Effector memory CD8-positive, alpha-beta T cell (primary cell): ENCODE measurements at regions not wholly inside any gene's neighbourhood (a gene's known extent, or its start where the extent isn't known, plus 50 kb on each side); places are given as distances from the start of the nearest gene placed in this dataset.

Experiments used
- ATAC-seq: fragments of 150-1000 bp; cut with Tn5 transposase; replicated peaks from 2 replicates; pipeline ENCODE4 v1.10.0; 2021; ENCODE audit warnings: mild to moderate bottlenecking, moderate library complexity
- DNase-seq, 3 experiments: peaks; one replicate each; pipeline ENCODE4 v3.0.0; 2021
- H3K27ac Mint-ChIP-seq, 2 donors: one replicate each; pipeline ENCODE4 v1.8.0; 2022; ENCODE audit warnings: mild to moderate bottlenecking in 2 of 2, mixed read lengths in 2 of 2, moderate library complexity in 2 of 2
- H3K27me3 Mint-ChIP-seq, 2 donors: one replicate each; pipeline ENCODE4 v1.8.0; 2022; ENCODE audit warnings: mixed read lengths in 2 of 2
- H3K36me3 Mint-ChIP-seq: one replicate; pipeline ENCODE4 v1.8.0; 2022; ENCODE audit warnings: mild to moderate bottlenecking, moderate library complexity, mixed read lengths; ENCODE audit not compliant: insufficient read depth
- H3K4me1 Mint-ChIP-seq, 2 donors: one replicate each; pipeline ENCODE4 v1.8.0; 2022; ENCODE audit warnings: low read depth in 2 of 2, mixed read lengths in 2 of 2
- H3K4me3 Mint-ChIP-seq, 2 donors: one replicate each; pipeline ENCODE4 v1.8.0; 2022; ENCODE audit warnings: mild to moderate bottlenecking in 2 of 2, mixed read lengths in 2 of 2, moderate library complexity in 2 of 2
- H3K9me3 Mint-ChIP-seq, 2 donors: one replicate each; pipeline ENCODE4 v1.8.0; 2022; ENCODE audit warnings: mixed read lengths in 2 of 2

DNA sequence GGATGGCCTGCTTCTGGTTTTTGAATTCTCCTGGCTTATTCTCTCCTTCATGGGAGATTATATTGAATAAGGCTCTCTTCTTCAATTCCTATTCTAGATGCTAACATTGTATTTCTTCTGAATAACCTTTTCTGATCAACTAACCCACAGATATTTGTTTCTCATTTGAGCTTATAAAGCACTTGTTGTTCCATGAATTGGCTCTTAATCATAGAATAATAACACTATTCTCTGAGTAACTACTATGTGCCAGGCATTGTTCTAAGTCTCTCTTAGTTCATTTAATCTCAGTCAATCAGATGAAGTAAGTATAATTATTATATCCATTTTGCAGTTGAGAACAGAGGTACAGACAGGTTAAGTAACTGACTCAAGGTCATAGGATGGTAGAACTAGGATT is 136.3 kb upstream of the MLIP start:
- no peak for ATAC-seq
- no peaks in the 10 kb centered on the region for H3K36me3 Mint-ChIP-seq
- H3K9me3 Mint-ChIP-seq, result no peaks in the 10 kb centered on the region
- no peak overlapping the region for H3K27ac Mint-ChIP-seq
- H3K4me1 Mint-ChIP-seq, result no peaks in the 10 kb centered on the region
- no peak for DNase-seq
- H3K27me3 Mint-ChIP-seq, result peaks cover 19 to 26% of the 10 kb centered on the region in 2 donors
- H3K4me3 Mint-ChIP-seq, result no peak overlapping the region

DNA sequence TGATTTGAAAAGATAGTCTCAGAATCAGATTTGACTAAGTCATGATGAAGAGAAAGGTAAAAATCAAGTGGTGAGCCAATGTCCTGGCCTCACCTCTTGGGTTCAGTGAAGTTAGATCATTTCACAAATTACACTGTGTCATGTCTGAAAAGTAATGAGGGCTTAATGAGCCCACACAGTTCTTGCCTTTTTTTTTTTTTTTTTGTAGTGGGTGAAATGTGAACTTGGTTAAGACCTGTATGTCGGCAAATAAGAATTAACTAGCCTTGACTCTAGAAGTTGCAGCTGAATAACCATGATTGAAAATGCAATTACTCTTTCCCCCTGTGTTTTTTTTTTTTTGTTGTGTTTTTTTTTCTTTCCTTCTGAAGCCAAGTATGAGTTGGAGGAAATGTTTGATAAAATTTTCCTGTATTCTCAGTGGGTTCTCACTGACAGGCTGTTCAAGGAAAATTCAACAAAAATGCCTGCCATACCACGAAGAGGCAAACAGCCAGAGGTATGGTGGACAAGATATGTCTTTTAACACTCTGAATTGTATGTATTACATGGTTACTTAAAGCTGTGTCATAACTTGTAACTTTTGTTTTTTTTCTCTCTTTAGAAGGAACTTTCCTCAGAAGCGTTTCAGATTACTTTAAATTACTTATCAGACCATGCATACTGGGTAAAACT is 135.2 kb upstream of the MLIP start:
- no peak overlapping the region for H3K4me3 Mint-ChIP-seq
- H3K9me3 Mint-ChIP-seq, result no peaks in the 10 kb centered on the region
- H3K27ac Mint-ChIP-seq, result no peak overlapping the region
- no peaks in the 10 kb centered on the region for H3K36me3 Mint-ChIP-seq
- H3K27me3 Mint-ChIP-seq, result peaks cover 19% of the 10 kb centered on the region in 2 donors
- ATAC-seq (no peak), DNase-seq (no peak)
- H3K4me1 Mint-ChIP-seq, result no peaks in the 10 kb centered on the region

DNA sequence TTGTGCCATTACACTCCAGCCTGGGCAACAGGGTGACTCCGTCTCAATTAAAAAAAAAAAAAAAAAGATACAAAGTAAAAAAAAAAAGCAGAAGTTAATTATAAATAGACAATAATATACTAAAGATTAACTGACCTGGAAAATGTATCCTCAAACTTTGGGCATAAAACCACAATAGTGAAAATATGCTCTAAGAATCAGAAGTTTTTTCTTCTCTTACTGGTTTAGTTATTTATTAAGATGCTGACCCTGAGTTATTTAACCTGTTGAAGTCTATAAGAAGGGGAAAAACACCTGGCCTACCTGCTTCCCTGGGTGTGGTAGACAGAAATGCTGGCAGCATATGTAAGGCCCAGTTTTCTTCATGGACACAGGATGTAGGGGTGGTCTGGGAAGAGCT is 133.7 kb upstream of the MLIP start:
- H3K27ac Mint-ChIP-seq, result no peak overlapping the region
- DNase-seq, result no peak
- no peaks in the 10 kb centered on the region for H3K4me1 Mint-ChIP-seq
- H3K9me3 Mint-ChIP-seq, result no peaks in the 10 kb centered on the region
- no peak for ATAC-seq
- H3K27me3 Mint-ChIP-seq, result peaks cover 11 to 16% of the 10 kb centered on the region in 2 donors
- no peak overlapping the region for H3K4me3 Mint-ChIP-seq
- H3K36me3 Mint-ChIP-seq, result no peaks in the 10 kb centered on the region

DNA sequence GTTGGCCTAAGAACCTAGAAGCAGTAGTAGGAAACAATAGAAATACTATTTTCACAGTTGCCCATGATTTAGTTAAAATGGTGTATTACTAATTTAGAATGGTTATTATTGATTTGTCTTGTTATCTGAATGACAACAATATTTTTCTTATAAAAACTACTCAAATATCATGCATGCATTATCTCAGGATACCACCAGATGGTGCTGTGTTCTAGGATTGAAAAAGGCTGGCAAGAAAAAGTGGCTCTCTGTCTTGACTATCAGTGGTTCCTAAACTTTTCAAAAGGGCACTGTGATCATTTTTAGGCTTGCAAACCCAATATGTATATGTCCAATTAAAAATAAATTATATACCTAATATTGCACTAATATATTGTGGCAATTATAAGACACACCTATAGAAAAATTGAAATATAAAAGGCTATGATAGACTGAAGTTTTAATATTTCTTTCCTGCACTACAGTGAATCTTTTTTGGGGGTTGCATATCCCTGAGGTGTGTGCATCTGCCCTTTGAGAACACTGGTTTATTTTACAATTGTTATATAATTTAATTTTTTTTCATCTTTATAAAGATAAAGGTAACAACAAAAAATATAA is 131.7 kb upstream of the MLIP start:
- H3K4me1 Mint-ChIP-seq, result no peaks in the 10 kb centered on the region
- no peaks in the 10 kb centered on the region for H3K36me3 Mint-ChIP-seq
- no peak for ATAC-seq
- H3K27me3 Mint-ChIP-seq, result peaks cover 8 to 16% of the 10 kb centered on the region in 2 donors
- no peaks in the 10 kb centered on the region for H3K9me3 Mint-ChIP-seq
- H3K4me3 Mint-ChIP-seq, result no peak overlapping the region
- no peak overlapping the region for H3K27ac Mint-ChIP-seq
- no peak for DNase-seq

- no peaks in the 10 kb centered on the region for H3K9me3 Mint-ChIP-seq
- no peak for ATAC-seq
- H3K27ac Mint-ChIP-seq, result no peak overlapping the region
- peaks cover 12 to 16% of the 10 kb centered on the region in 2 donors for H3K27me3 Mint-ChIP-seq
- H3K4me3 Mint-ChIP-seq, result no peak overlapping the region
- no peak for DNase-seq
- no peaks in the 10 kb centered on the region for H3K36me3 Mint-ChIP-seq
- no peaks in the 10 kb centered on the region for H3K4me1 Mint-ChIP-seq
Measured at GRCh38 chr6:53982366-53983050, 128.7 kb upstream of the MLIP start.

- H3K9me3 Mint-ChIP-seq, result no peaks in the 10 kb centered on the region
- H3K4me3 Mint-ChIP-seq, result no peak overlapping the region
- DNase-seq (no peak), ATAC-seq (no peak)
- no peaks in the 10 kb centered on the region for H3K4me1 Mint-ChIP-seq
- no peak overlapping the region for H3K27ac Mint-ChIP-seq
- H3K36me3 Mint-ChIP-seq, result no peaks in the 10 kb centered on the region
- H3K27me3 Mint-ChIP-seq, result peaks cover 14 to 16% of the 10 kb centered on the region in 2 donors
Measured at GRCh38 chr6:53983301-53983700, 127.9 kb upstream of the MLIP start.

DNA sequence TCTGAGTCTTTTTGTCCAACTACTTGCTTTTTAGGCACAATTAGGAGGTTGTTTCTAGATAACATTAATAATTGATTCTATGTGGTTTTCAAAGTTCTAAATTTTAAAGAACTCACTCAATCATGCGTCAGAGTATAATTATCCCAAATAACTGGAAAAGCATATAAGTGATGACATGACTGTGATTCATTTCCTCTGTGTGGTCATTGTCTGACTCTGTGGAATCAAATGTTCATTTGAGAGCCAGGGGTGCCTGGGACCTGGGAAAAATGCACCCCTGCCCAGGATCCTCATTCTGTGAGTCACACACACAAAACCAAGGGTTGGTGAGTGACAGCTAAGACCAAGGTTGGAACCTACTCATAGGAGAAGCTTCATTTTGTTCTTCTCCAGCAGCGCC is 127.1 kb upstream of the MLIP start:
- Mint-ChIP-seq H3K4me3 (no peak overlapping the region), H3K9me3 (no peaks in the 10 kb centered on the region), H3K27ac (no peak overlapping the region), H3K4me1 (no peaks in the 10 kb centered on the region), H3K27me3 (peaks cover 17 to 19% of the 10 kb centered on the region in 2 donors), H3K36me3 (no peaks in the 10 kb centered on the region)
- ATAC-seq, result no peak
- no peak for DNase-seq

DNA sequence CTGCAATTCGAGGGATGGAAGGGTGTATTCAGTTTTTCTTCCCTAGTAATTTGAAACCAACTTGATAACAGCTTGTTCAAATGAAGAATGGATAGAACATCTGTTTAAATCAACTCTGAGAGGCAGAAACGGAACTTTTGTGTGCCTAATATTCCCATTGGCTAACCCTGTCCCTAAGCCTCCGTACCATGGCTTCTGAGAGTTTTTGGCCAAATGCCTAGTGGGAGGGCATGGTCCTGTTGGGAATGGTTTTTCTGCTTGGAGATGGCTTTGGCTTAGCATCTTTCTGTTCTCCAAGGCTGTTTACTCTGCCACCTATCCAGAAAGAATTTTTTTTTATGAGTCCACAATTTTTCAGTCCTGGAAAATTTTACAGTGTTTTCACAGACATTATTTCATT is 126.7 kb upstream of the MLIP start:
- H3K4me3 Mint-ChIP-seq, result no peak overlapping the region
- DNase-seq (no peak), ATAC-seq (no peak)
- no peaks in the 10 kb centered on the region for H3K4me1 Mint-ChIP-seq
- no peak overlapping the region for H3K27ac Mint-ChIP-seq
- H3K27me3 Mint-ChIP-seq, result peaks cover 17 to 19% of the 10 kb centered on the region in 2 donors
- no peaks in the 10 kb centered on the region for H3K9me3 Mint-ChIP-seq
- H3K36me3 Mint-ChIP-seq, result no peaks in the 10 kb centered on the region

DNA sequence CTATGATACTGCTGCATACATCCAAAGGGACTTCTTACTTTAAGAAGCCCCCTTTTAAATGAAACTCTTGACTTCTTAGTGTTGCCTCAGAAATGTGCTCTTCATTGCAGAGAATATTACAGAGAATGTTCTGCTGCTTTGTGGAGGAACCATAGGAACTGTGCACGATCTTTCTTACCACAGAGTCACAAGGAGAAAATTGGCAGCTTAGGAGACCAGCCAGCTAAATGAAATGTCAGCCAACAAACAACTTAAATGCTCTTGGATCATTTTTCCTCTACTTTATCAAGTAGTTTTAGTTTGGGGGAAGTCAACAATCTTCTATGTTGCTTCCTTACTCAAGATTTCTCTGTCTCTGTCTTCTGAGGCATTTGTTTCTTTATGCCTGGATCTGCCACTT is 125.9 kb upstream of the MLIP start:
- ATAC-seq (no peak), DNase-seq (no peak)
- Mint-ChIP-seq H3K4me1 (no peaks in the 10 kb centered on the region), H3K4me3 (no peak overlapping the region), H3K27ac (no peak overlapping the region), H3K9me3 (no peaks in the 10 kb centered on the region), H3K36me3 (no peaks in the 10 kb centered on the region), H3K27me3 (peaks cover 17 to 19% of the 10 kb centered on the region in 2 donors)

DNA sequence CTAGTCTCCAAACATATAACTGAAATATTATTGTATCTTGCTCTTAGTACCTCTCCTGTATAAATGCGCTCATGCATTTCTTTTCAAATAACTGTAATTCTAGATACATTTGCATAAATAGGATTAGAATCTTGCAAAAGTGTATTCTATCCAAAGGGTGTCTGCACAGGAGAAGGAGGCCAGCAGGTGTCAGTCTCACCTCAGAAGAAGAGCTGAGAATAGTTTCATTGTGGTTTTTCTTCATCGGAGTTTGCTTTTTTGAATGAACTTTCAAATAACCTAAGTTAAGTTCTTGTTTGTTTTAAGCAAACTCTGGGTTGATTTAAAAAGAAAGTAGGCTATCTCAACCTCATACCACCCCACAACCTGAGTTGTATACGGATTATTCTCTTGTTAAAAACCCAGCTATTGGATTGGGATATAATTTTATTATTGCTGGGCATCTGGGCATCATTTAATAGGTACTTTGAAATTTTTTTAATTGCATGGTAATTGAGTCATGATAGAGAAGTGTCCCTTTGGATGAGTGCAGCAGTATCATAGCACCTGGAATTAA is 125.0 kb upstream of the MLIP start:
- H3K4me3 Mint-ChIP-seq, result no peak overlapping the region
- H3K27me3 Mint-ChIP-seq, result peaks cover 12 to 19% of the 10 kb centered on the region in 2 donors
- no peaks in the 10 kb centered on the region for H3K9me3 Mint-ChIP-seq
- ATAC-seq (no peak), DNase-seq (no peak)
- no peaks in the 10 kb centered on the region for H3K4me1 Mint-ChIP-seq
- no peaks in the 10 kb centered on the region for H3K36me3 Mint-ChIP-seq
- H3K27ac Mint-ChIP-seq, result no peak overlapping the region

DNA sequence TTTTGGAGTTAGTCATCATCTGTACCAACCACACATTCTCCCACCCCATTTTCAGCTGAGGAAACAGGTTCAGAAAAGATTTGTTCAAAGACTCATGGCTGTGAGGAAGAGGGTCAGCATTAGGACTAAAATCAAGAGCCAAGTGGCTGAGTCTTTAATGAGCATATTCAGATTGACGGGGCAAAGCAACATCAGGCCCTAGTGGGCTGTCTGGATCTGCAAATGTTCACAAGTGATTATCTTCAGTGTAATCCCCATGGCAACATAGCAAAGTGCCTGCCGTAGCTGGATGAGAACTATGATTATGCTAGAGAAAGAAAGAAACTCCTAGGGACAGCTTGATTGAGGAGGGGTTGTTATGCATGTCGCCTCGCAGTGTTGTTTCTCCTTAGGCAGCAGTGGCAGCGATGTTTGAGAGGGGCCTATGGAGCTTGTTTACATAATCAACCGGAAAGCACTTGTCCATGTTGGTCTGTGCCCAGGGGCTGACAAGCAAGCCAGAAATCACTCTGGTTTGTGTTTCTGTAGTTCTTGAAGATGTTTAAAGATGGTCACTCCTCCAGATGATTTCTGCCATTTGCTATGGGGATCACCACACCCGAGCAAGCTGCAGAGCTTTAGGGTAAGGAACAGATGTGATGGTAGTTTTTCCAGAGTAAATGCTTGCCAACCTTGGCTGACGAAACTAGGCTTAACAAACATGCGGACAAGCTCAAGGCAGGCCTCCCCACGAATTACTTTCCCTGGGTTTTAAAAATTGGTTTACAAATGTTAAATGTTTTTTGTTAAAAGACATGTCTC is 124.3 kb upstream of the MLIP start:
- Mint-ChIP-seq H3K36me3 (no peaks in the 10 kb centered on the region), H3K4me1 (no peaks in the 10 kb centered on the region), H3K9me3 (no peaks in the 10 kb centered on the region), H3K27me3 (peaks cover 8 to 20% of the 10 kb centered on the region in 2 donors), H3K27ac (no peak overlapping the region), H3K4me3 (no peak overlapping the region)
- ATAC-seq, result no peak
- DNase-seq, result no peak

- no peaks in the 10 kb centered on the region for H3K9me3 Mint-ChIP-seq
- H3K36me3 Mint-ChIP-seq, result no peaks in the 10 kb centered on the region
- H3K27me3 Mint-ChIP-seq, result peaks cover 8 to 24% of the 10 kb centered on the region in 2 donors
- ATAC-seq (no peak), DNase-seq (no peak)
- no peak overlapping the region for H3K27ac Mint-ChIP-seq
- no peaks in the 10 kb centered on the region for H3K4me1 Mint-ChIP-seq
- no peak overlapping the region for H3K4me3 Mint-ChIP-seq
Measured at GRCh38 chr6:53987522-53987888, 123.7 kb upstream of the MLIP start.

DNA sequence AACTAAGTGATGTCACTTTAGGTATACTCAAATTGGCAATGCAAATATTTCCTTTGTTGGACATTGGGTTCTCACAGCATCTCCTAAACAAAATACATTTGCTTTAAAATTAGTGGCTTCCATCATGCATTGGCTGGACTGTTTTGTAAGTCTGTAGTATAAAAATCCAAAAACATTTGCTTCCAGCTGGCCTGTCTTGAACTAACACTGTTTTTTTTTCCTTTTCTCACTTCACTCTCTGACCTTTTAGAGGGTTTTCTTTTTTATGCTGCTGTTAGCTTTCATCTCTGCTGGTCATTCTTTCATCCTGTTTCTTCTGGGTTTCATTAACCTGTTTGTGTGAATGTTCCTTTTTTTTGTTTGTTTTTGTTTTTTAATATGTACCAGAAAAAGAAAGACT is 121.7 kb upstream of the MLIP start:
- no peak for ATAC-seq
- H3K9me3 Mint-ChIP-seq, result no peaks in the 10 kb centered on the region
- H3K36me3 Mint-ChIP-seq, result no peaks in the 10 kb centered on the region
- DNase-seq, result no peak
- H3K27ac Mint-ChIP-seq, result no peak overlapping the region
- no peaks in the 10 kb centered on the region for H3K4me1 Mint-ChIP-seq
- peaks cover 8 to 24% of the 10 kb centered on the region in 2 donors for H3K27me3 Mint-ChIP-seq
- no peak overlapping the region for H3K4me3 Mint-ChIP-seq
